ENCODE measurements at regions not wholly inside any gene's neighbourhood (a gene's known extent, or its start where the extent isn't known, plus 50 kb on each side); places are given as distances from the start of the nearest gene placed in this dataset.
"Not testable (repeated sequence)": the region's sequence is repeated elsewhere in the genome, so short reads cannot be mapped to it uniquely, and the experiment has no call there.

DNA sequence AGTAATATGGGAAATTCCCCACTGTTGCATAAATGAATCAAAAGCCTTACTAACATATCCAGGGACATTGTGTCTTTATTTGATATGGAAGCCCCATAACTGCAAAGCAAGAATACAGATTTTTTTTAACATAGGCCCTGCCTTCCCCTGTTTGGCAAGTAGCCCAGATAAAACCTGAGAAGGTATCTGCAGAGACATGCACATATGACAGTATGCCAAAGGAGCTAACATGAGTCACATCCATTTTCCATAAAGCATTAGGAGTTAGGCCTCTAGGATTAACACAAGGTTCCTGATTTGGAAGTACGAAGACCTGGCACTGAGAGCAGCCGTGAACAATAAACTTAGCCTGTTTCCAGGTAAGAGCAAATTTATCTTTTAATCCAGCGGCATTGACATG is 1505.9 kb downstream of the UQCRFS1 start:
- not testable (repeated sequence) for H2BK20ac ChIP-seq (ENCODE audit: low read depth, low read length, poor library complexity, severe bottlenecking); H2AFZ ChIP-seq (ENCODE audit: low read length); H3K18ac ChIP-seq (ENCODE audit: insufficient read length, low read depth, low read length); H2AK5ac ChIP-seq (ENCODE audit: insufficient read length, low read length); H3K79me1 ChIP-seq (ENCODE audit: insufficient read depth, low read depth, low read length, poor library complexity, severe bottlenecking); H2BK120ac ChIP-seq (ENCODE audit: low read depth, low read length, poor library complexity, severe bottlenecking); H3K4me1 ChIP-seq (ENCODE audit: insufficient read depth, low read length); H3K27ac Mint-ChIP-seq; H4K5ac ChIP-seq (ENCODE audit: insufficient read length, low read depth, low read length); H2BK5ac ChIP-seq (ENCODE audit: insufficient read length, low read length); H3K9ac ChIP-seq (ENCODE audit: extremely low read depth, insufficient read length, low read length); H2BK12ac ChIP-seq (ENCODE audit: insufficient read length, low read depth, low read length); H2BK15ac ChIP-seq (ENCODE audit: low read depth, low read length); H4K20me1 ChIP-seq (ENCODE audit: control insufficient read depth, insufficient read depth, insufficient read length); H3K14ac ChIP-seq (ENCODE audit: insufficient read depth, low read length); H3K23me2 ChIP-seq (ENCODE audit: insufficient read length, low read depth, low read length, poor library complexity, severe bottlenecking); H3K4me3 Mint-ChIP-seq; H3K23ac ChIP-seq (ENCODE audit: insufficient read length, low read depth, low read length); H3K79me2 ChIP-seq (ENCODE audit: insufficient read depth, low read length); H4K91ac ChIP-seq (ENCODE audit: insufficient read length, low read depth, low read length); H3K27me3 ChIP-seq (ENCODE audit: insufficient read depth, low read length); DNase-seq; H3T11ph ChIP-seq (ENCODE audit: low read length); H3K56ac ChIP-seq (ENCODE audit: insufficient read length, low read depth, low read length); H4K8ac ChIP-seq (replicated peaks; ENCODE audit: insufficient read length, low read depth, low read length); H3K4me2 ChIP-seq (ENCODE audit: insufficient read depth, insufficient read length, low read length); H3K4me1 Mint-ChIP-seq; H3K4ac ChIP-seq (ENCODE audit: low read depth, low read length); H3K27ac ChIP-seq (ENCODE audit: insufficient read length, low read depth, low read length); H3K27me3 Mint-ChIP-seq (ENCODE audit: low read depth)
- no CpG with 5 or more reads among the region's 3 CpGs for WGBS (ENCODE audit: extremely low coverage, insufficient read length, low lambda C conversion rate)
- peaks cover 82% of the 10 kb centered on the region for H3K9me3 ChIP-seq (ENCODE audit: control insufficient read depth, low read depth, low read length)
- Mint-ChIP-seq H3K9me3 (peaks cover 96 to 97% of the 10 kb centered on the region in 2 experiments), H3K36me3 (ENCODE audit: insufficient read depth in 1 of 3, low read depth in 3 of 3) (peaks cover 12 to 27% (median 20%) of the 10 kb centered on the region in 3 experiments; a peak in 6 of 7 replicates)
